Memory B cell (primary cell): ENCODE measurements at regions not wholly inside any gene's neighbourhood (a gene's known extent, or its start where the extent isn't known, plus 50 kb on each side); places are given as distances from the start of the nearest gene placed in this dataset.

ENCODE experiments used
- ATAC-seq: fragments of 150-1000 bp; cut with Tn5 transposase; 2 replicates; pipeline ENCODE4 v1.10.0; 2021; ENCODE audit warnings: low read depth, mild to moderate bottlenecking, moderate library complexity
- DNase-seq, 2 donors: peaks; one replicate each; pipeline ENCODE4 v3.0.0; 2022; ENCODE audit warnings: low spot score in 2 of 2
- H3K27ac Mint-ChIP-seq: one replicate; pipeline ENCODE4 v1.8.0; 2022; ENCODE audit warnings: mild to moderate bottlenecking, moderate library complexity, mixed read lengths
- H3K27me3 Mint-ChIP-seq: one replicate; pipeline ENCODE4 v1.8.0; 2022; ENCODE audit warnings: mixed read lengths
- H3K36me3 Mint-ChIP-seq: one replicate; pipeline ENCODE4 v1.8.0; 2022; ENCODE audit warnings: mild to moderate bottlenecking, mixed read lengths
- H3K4me1 Mint-ChIP-seq: one replicate; pipeline ENCODE4 v1.8.0; 2022; ENCODE audit warnings: mixed read lengths
- H3K4me3 Mint-ChIP-seq: one replicate; pipeline ENCODE4 v1.8.0; 2022; ENCODE audit warnings: mild to moderate bottlenecking, moderate library complexity, mixed read lengths
- H3K9me3 Mint-ChIP-seq: one replicate; pipeline ENCODE4 v1.8.0; 2022; ENCODE audit warnings: mixed read lengths

- no peaks in the 10 kb centered on the region for H3K4me1 Mint-ChIP-seq
- DNase-seq (no peak), ATAC-seq (no peak)
- no peak overlapping the region for H3K4me3 Mint-ChIP-seq
- no peaks in the 10 kb centered on the region for H3K36me3 Mint-ChIP-seq
- H3K27me3 Mint-ChIP-seq = no peaks in the 10 kb centered on the region
- no peak overlapping the region for H3K27ac Mint-ChIP-seq
- no peaks in the 10 kb centered on the region for H3K9me3 Mint-ChIP-seq
Observed at GRCh38 chr13:91187522-91187921, 160.0 kb upstream of the MIR17HG start.

GRCh38 chr13:91189506-91189905 lies 158.0 kb upstream of the MIR17HG start:
- no peaks in the 10 kb centered on the region for H3K4me1 Mint-ChIP-seq
- H3K36me3 Mint-ChIP-seq = no peaks in the 10 kb centered on the region
- no peaks in the 10 kb centered on the region for H3K27me3 Mint-ChIP-seq
- no peak overlapping the region for H3K27ac Mint-ChIP-seq
- DNase-seq (no peak), ATAC-seq (no peak)
- H3K9me3 Mint-ChIP-seq = no peaks in the 10 kb centered on the region
- no peak overlapping the region for H3K4me3 Mint-ChIP-seq

GRCh38 chr13:91193358-91193757 lies 154.1 kb upstream of the MIR17HG start:
- Mint-ChIP-seq H3K27me3 (no peaks in the 10 kb centered on the region), H3K36me3 (no peaks in the 10 kb centered on the region), H3K4me3 (no peak overlapping the region), H3K9me3 (no peaks in the 10 kb centered on the region), H3K27ac (no peak overlapping the region), H3K4me1 (no peaks in the 10 kb centered on the region)
- DNase-seq (no peak), ATAC-seq (no peak)

DNA sequence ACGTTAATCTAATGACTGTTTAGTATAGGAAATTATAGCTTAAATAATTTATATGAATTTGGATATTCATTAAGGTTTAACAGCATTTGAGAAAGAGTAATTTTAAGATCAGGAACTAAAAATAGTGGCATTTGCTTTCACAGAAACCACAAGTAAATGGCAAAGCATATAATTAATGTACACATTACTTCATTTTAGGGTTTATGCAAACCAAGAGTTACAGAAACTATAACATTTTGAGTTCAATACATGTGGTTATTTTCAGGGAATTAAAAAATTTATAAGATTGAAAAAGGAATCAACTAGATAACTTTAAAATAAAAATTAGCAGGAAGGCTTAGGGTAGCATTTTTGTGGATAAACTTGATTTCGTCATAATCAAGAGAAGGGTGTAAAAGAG lies 151.7 kb upstream of the MIR17HG start:
- no peak overlapping the region for H3K27ac Mint-ChIP-seq
- DNase-seq = no peak

GRCh38 chr13:91196958-91197357 lies 150.5 kb upstream of the MIR17HG start:
- ATAC-seq (no peak), DNase-seq (no peak)
- Mint-ChIP-seq H3K36me3 (no peaks in the 10 kb centered on the region), H3K4me3 (no peak overlapping the region), H3K4me1 (no peaks in the 10 kb centered on the region), H3K27ac (no peak overlapping the region), H3K9me3 (no peaks in the 10 kb centered on the region), H3K27me3 (peaks cover 4% of the 10 kb centered on the region)

More for the DNA sequence above, 151.7 kb upstream of the MIR17HG start:
- H3K9me3 Mint-ChIP-seq = no peaks in the 10 kb centered on the region
- H3K36me3 Mint-ChIP-seq = no peaks in the 10 kb centered on the region
- H3K4me3 Mint-ChIP-seq = no peak overlapping the region
- ATAC-seq = no peak
- no peaks in the 10 kb centered on the region for H3K4me1 Mint-ChIP-seq
- H3K27me3 Mint-ChIP-seq = peaks cover 3% of the 10 kb centered on the region

- no peaks in the 10 kb centered on the region for H3K9me3 Mint-ChIP-seq
- no peak overlapping the region for H3K27ac Mint-ChIP-seq
- ATAC-seq (no peak), DNase-seq (no peak)
- H3K4me3 Mint-ChIP-seq = no peak overlapping the region
- H3K27me3 Mint-ChIP-seq = peaks cover 4% of the 10 kb centered on the region
- no peaks in the 10 kb centered on the region for H3K4me1 Mint-ChIP-seq
- H3K36me3 Mint-ChIP-seq = no peaks in the 10 kb centered on the region
Observed at GRCh38 chr13:91199866-91200265, 147.6 kb upstream of the MIR17HG start.

GRCh38 chr13:91200486-91200885 lies 147.0 kb upstream of the MIR17HG start:
- Mint-ChIP-seq H3K4me1 (no peaks in the 10 kb centered on the region), H3K4me3 (no peak overlapping the region), H3K36me3 (no peaks in the 10 kb centered on the region), H3K9me3 (no peaks in the 10 kb centered on the region), H3K27ac (no peak overlapping the region), H3K27me3 (peaks cover 4% of the 10 kb centered on the region)
- no peak for DNase-seq
- no peak for ATAC-seq

DNA sequence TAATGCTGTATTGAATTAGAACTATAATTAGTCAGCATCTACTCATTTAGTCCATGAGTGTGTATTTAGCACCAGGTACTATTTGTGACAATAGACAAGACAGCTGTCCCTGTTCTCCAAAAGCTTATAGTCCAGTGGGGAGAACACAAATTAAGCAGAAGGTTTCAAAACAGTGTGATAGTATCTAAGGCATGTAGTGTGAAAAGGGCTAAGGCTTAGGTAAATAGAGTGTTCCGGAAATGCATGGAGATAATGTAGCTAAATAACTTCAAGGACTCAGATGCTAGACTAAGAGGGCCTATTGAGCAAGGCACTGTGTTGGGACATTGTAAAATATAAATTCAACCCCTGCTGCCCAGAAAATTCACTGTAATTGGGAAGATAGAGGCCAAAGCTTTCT lies 144.1 kb upstream of the MIR17HG start:
- Mint-ChIP-seq H3K4me1 (no peaks in the 10 kb centered on the region), H3K27me3 (peaks cover 4% of the 10 kb centered on the region), H3K9me3 (no peaks in the 10 kb centered on the region), H3K36me3 (no peaks in the 10 kb centered on the region), H3K27ac (no peak overlapping the region), H3K4me3 (no peak overlapping the region)
- ATAC-seq (no peak), DNase-seq (no peak)

DNA sequence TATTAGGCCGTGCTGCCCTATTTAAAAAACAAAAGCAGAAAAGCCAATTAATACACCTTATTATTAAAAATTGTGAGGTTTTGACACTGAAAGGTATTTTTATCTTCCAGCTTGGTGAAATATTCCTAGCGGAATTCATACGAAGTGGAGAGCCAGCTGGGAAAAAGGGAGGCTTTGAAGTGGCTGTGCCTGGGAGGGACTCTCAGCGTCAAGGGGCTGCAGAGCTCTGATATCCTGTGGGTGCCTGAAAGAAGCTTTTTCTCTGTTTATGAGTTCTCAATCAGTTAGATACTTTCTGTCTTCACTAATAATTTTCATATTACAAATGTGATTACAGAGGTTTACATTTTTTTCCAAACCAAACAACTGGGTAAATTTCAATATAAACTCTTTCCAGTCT lies 140.2 kb upstream of the MIR17HG start:
- no peaks in the 10 kb centered on the region for H3K36me3 Mint-ChIP-seq
- peaks cover 3% of the 10 kb centered on the region for H3K9me3 Mint-ChIP-seq
- DNase-seq (no peak), ATAC-seq (no peak)
- peaks cover 2% of the 10 kb centered on the region for H3K27me3 Mint-ChIP-seq
- no peaks in the 10 kb centered on the region for H3K4me1 Mint-ChIP-seq
- no peak overlapping the region for H3K4me3 Mint-ChIP-seq
- no peak overlapping the region for H3K27ac Mint-ChIP-seq

GRCh38 chr13:91211510-91211909 lies 136.0 kb upstream of the MIR17HG start:
- Mint-ChIP-seq H3K9me3 (peaks cover 3% of the 10 kb centered on the region), H3K27me3 (peaks cover 2% of the 10 kb centered on the region), H3K4me3 (no peak overlapping the region)

DNA sequence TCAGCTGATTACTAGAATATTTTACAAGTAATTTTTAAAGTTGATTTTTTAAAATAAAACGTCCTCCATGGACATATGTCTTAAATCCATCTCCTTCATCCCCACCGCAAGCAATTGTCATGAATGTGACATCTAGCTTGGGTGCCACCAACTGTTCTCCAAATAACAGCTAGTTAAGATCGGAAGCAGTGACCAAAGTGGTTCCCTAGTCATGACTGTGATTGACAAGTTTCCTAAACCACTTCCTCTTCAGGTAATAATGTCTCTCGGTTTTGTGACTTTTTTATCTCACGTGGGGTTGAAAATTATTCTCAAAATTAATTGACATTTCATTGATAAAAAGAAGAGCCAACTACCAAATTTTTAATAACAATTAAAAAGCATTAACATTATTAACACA lies 135.3 kb upstream of the MIR17HG start:
- Mint-ChIP-seq H3K4me3 (no peak overlapping the region), H3K4me1 (no peaks in the 10 kb centered on the region), H3K36me3 (no peaks in the 10 kb centered on the region)

More at GRCh38 chr13:91211510-91211909, 136.0 kb upstream of the MIR17HG start:
- no peaks in the 10 kb centered on the region for H3K36me3 Mint-ChIP-seq
- DNase-seq (no peak), ATAC-seq (no peak)
- no peaks in the 10 kb centered on the region for H3K4me1 Mint-ChIP-seq
- no peak overlapping the region for H3K27ac Mint-ChIP-seq

DNA sequence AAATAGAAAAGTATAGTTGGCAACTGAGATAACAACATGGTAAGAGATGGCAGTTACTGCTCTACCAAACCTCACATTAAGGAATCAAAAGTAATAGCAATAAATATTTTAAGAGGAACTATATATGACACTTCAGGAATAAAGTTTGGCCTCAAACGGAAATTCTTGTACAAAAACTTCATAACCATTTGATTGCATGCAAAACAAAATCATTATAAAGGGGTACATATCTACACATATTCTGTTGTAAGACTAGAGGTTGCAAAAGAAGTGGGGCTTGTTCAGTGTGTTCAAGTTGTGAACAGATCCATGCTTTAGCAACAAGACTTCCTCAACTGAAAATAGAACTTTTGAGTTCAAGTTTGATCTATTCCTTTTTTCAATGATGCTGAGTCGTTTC lies 133.5 kb upstream of the MIR17HG start:
- DNase-seq (no peak), ATAC-seq (no peak)
- Mint-ChIP-seq H3K9me3 (peaks cover 3% of the 10 kb centered on the region), H3K4me1 (no peaks in the 10 kb centered on the region), H3K27ac (no peak overlapping the region), H3K27me3 (peaks cover 3% of the 10 kb centered on the region), H3K4me3 (no peak overlapping the region), H3K36me3 (no peaks in the 10 kb centered on the region)

More for the DNA sequence above, 135.3 kb upstream of the MIR17HG start:
- H3K27ac Mint-ChIP-seq = no peak overlapping the region
- DNase-seq = no peak
- H3K27me3 Mint-ChIP-seq = peaks cover 2% of the 10 kb centered on the region
- peaks cover 3% of the 10 kb centered on the region for H3K9me3 Mint-ChIP-seq
- no peak for ATAC-seq

GRCh38 chr13:91216928-91217700 lies 130.4 kb upstream of the MIR17HG start:
- H3K4me1 Mint-ChIP-seq = no peaks in the 10 kb centered on the region
- H3K27me3 Mint-ChIP-seq = peaks cover 1% of the 10 kb centered on the region
- no peak overlapping the region for H3K27ac Mint-ChIP-seq
- no peaks in the 10 kb centered on the region for H3K36me3 Mint-ChIP-seq
- H3K9me3 Mint-ChIP-seq = no peaks in the 10 kb centered on the region
- DNase-seq (no peak), ATAC-seq (no peak)
- no peak overlapping the region for H3K4me3 Mint-ChIP-seq

- ATAC-seq (no peak), DNase-seq (no peak)
- Mint-ChIP-seq H3K9me3 (no peaks in the 10 kb centered on the region), H3K4me1 (no peaks in the 10 kb centered on the region), H3K4me3 (no peak overlapping the region), H3K27ac (no peak overlapping the region), H3K36me3 (no peaks in the 10 kb centered on the region), H3K27me3 (peaks cover 2% of the 10 kb centered on the region)
Observed at GRCh38 chr13:91219201-91219600, 128.3 kb upstream of the MIR17HG start.

DNA sequence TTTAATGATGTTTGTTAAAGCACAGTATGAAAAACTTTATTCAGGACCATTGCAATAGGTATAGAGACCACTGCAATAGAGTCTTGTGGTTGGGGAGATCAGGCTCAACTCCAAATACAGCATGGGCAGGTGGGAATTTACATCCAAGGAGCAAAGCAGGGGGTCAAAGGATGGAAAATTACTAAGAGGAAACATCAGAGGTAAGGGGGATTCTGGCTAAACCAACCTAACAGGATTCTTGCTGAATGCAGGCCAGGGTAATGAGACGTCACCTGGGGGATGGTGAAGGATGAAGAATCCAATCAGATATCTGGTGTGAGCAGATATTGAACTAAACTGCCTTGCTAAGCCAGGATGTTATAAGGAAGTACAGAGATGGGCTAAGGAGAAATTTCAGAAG lies 126.6 kb upstream of the MIR17HG start:
- no peaks in the 10 kb centered on the region for H3K36me3 Mint-ChIP-seq
- no peaks in the 10 kb centered on the region for H3K4me1 Mint-ChIP-seq
- no peak overlapping the region for H3K27ac Mint-ChIP-seq
- ATAC-seq = no peak
- H3K4me3 Mint-ChIP-seq = no peak overlapping the region
- DNase-seq = no peak
- peaks cover 6% of the 10 kb centered on the region for H3K27me3 Mint-ChIP-seq
- H3K9me3 Mint-ChIP-seq = peaks cover 3% of the 10 kb centered on the region
